ENCODE measurements at regions not wholly inside any gene's neighbourhood (a gene's known extent, or its start where the extent isn't known, plus 50 kb on each side); places are given as distances from the start of the nearest gene placed in this dataset.

- DNase-seq, result no peak
- no peak for TF ChIP-seq EZH2phosphoT487 (IDR thresholded peaks at IDR 0.05; ENCODE audit: low read length)
- no peak for TF ChIP-seq EZH2 (optimal IDR thresholded peaks at IDR 0.05; ENCODE audit: low read depth, low read length)
- TF ChIP-seq, protein P1, sequence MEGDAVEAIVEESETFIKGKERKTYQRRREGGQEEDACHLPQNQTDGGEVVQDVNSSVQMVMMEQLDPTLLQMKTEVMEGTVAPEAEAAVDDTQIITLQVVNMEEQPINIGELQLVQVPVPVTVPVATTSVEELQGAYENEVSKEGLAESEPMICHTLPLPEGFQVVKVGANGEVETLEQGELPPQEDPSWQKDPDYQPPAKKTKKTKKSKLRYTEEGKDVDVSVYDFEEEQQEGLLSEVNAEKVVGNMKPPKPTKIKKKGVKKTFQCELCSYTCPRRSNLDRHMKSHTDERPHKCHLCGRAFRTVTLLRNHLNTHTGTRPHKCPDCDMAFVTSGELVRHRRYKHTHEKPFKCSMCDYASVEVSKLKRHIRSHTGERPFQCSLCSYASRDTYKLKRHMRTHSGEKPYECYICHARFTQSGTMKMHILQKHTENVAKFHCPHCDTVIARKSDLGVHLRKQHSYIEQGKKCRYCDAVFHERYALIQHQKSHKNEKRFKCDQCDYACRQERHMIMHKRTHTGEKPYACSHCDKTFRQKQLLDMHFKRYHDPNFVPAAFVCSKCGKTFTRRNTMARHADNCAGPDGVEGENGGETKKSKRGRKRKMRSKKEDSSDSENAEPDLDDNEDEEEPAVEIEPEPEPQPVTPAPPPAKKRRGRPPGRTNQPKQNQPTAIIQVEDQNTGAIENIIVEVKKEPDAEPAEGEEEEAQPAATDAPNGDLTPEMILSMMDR (IDR thresholded peaks at IDR 0.05; ENCODE audit: low read length), result no peak
- Histone ChIP-seq H3K9me2 (replicated peaks; ENCODE audit: insufficient read depth, low read length) (no peaks in the 10 kb centered on the region), H3K4me2 (ENCODE audit: low read depth, low read length) (no peak overlapping the region), H2AFZ (ENCODE audit: low read length) (no peak overlapping the region), H3K36me3 (replicated peaks; ENCODE audit: insufficient read depth, low read length) (no peaks in the 10 kb centered on the region), H3K4me3 (ENCODE audit: low read length) (no peak overlapping the region), H4K20me1 (ENCODE audit: insufficient read depth, low read length) (no peaks in the 10 kb centered on the region), H3K9ac (ENCODE audit: low read length) (no peak overlapping the region), H3K79me2 (ENCODE audit: low read length) (no peaks in the 10 kb centered on the region), H3K9me3 (replicated peaks; ENCODE audit: insufficient read depth, low read length) (no peaks in the 10 kb centered on the region), H3K27ac (ENCODE audit: low read length) (no peak overlapping the region), H3F3A (ENCODE audit: insufficient read depth, low read length) (no peaks in the 10 kb centered on the region), H3K4me1 (ENCODE audit: low read length) (no peaks in the 10 kb centered on the region), H3K27me3 (replicated peaks; ENCODE audit: insufficient read depth, low read length) (no peaks in the 10 kb centered on the region)
Measured at GRCh38 chr20:52746190-52746589, 226.0 kb upstream of the TSHZ2 start.

DNA sequence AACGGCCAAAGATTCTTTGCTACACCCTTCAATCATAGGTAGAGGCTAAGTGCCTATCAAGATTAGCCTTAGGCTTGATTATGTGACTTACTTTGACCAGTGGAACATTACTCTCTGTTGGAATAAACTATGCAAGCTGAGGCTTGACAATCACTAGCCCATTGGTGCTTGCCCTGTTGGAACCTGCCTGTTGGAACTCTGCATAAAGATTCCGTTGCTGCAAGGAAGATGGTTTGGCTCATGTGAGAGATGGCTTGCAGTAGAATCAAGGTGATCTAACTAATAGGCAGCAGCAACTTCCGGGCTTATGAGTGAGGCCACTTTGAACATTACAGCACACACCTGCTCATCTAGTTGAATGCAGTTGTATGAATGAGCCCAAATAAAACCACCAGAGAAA is 227.7 kb upstream of the TSHZ2 start:
- no peaks in the 10 kb centered on the region for H3K27me3 ChIP-seq (replicated peaks; ENCODE audit: insufficient read depth, low read length)
- H3K9me3 ChIP-seq (replicated peaks; ENCODE audit: insufficient read depth, low read length), result no peaks in the 10 kb centered on the region
- H3K9me2 ChIP-seq (replicated peaks; ENCODE audit: insufficient read depth, low read length), result no peaks in the 10 kb centered on the region
- no peak overlapping the region for H3K27ac ChIP-seq (ENCODE audit: low read length)
- no peak overlapping the region for H3K4me2 ChIP-seq (ENCODE audit: low read depth, low read length)
- H2AFZ ChIP-seq (ENCODE audit: low read length), result no peak overlapping the region
- no peaks in the 10 kb centered on the region for H3F3A ChIP-seq (ENCODE audit: insufficient read depth, low read length)
- H3K79me2 ChIP-seq (ENCODE audit: low read length), result no peaks in the 10 kb centered on the region
- H4K20me1 ChIP-seq (ENCODE audit: insufficient read depth, low read length), result no peaks in the 10 kb centered on the region
- no peak for DNase-seq
- no peak overlapping the region for H3K9ac ChIP-seq (ENCODE audit: low read length)
- H3K4me3 ChIP-seq (ENCODE audit: low read length), result no peak overlapping the region
- H3K4me1 ChIP-seq (ENCODE audit: low read length), result no peaks in the 10 kb centered on the region
- H3K36me3 ChIP-seq (replicated peaks; ENCODE audit: insufficient read depth, low read length), result no peaks in the 10 kb centered on the region
- TF ChIP-seq, protein P1 (IDR thresholded peaks at IDR 0.05; ENCODE audit: low read length), result no peak
- TF ChIP-seq EZH2phosphoT487 (IDR thresholded peaks at IDR 0.05; ENCODE audit: low read length), result no peak
- TF ChIP-seq EZH2 (optimal IDR thresholded peaks at IDR 0.05; ENCODE audit: low read depth, low read length), result no peak

DNA sequence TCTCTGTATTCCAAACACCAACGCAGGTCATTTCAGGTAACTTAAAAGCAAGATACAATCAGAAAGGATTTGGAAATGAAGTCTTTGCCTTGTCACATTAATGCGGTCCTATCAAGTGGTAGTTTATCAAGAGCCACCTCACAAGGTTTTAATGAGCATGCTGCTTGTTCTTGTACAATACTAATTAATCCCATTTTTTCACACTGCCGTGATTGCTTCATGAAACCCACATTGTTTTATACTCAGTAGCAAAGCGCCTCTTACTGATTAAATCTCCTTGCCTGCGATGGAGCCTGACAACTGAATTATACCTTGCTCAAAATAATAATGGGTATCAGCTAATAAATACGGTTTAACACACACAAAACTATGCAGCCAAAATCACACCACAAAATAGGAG is 234.1 kb upstream of the TSHZ2 start:
- no peaks in the 10 kb centered on the region for H3K79me2 ChIP-seq (ENCODE audit: low read length)
- no peaks in the 10 kb centered on the region for H4K20me1 ChIP-seq (ENCODE audit: insufficient read depth, low read length)
- H3K27ac ChIP-seq (ENCODE audit: low read length), result no peak overlapping the region
- H3K4me2 ChIP-seq (ENCODE audit: low read depth, low read length), result no peak overlapping the region
- H3K36me3 ChIP-seq (replicated peaks; ENCODE audit: insufficient read depth, low read length), result no peaks in the 10 kb centered on the region
- H3F3A ChIP-seq (ENCODE audit: insufficient read depth, low read length), result no peaks in the 10 kb centered on the region
- H3K9ac ChIP-seq (ENCODE audit: low read length), result no peak overlapping the region
- no peaks in the 10 kb centered on the region for H3K4me1 ChIP-seq (ENCODE audit: low read length)
- TF ChIP-seq EZH2 (optimal IDR thresholded peaks at IDR 0.05; ENCODE audit: low read depth, low read length) (no peak), EZH2phosphoT487 (IDR thresholded peaks at IDR 0.05; ENCODE audit: low read length) (no peak)
- TF ChIP-seq, protein P1 (IDR thresholded peaks at IDR 0.05; ENCODE audit: low read length), result no peak
- H3K27me3 ChIP-seq (replicated peaks; ENCODE audit: insufficient read depth, low read length), result no peaks in the 10 kb centered on the region
- no peaks in the 10 kb centered on the region for H3K9me2 ChIP-seq (replicated peaks; ENCODE audit: insufficient read depth, low read length)
- H3K4me3 ChIP-seq (ENCODE audit: low read length), result no peak overlapping the region
- H2AFZ ChIP-seq (ENCODE audit: low read length), result no peak overlapping the region
- no peaks in the 10 kb centered on the region for H3K9me3 ChIP-seq (replicated peaks; ENCODE audit: insufficient read depth, low read length)
- no peak for DNase-seq

All from MM.1S (cell line).